DMS53 treated with DMSO at 0.1 percent for 48 hours (cell line): ENCODE measurements at regions not wholly inside any gene's neighbourhood (a gene's known extent, or its start where the extent isn't known, plus 50 kb on each side); places are given as distances from the start of the nearest gene placed in this dataset.
A peak's percentile ranks its signal among the peaks of the same experiment; 100 is the strongest.
"Not testable (repeated sequence)": the region's sequence is repeated elsewhere in the genome, so short reads cannot be mapped to it uniquely, and the experiment has no call there.

Experiments
- DNase-seq: peaks from one replicate; lab custom pipeline; 2025; ENCODE audit not compliant: unreplicated experiment; lab: John Stamatoyannopoulos, UW

- no peak for DNase-seq
Measured at GRCh38 chr6:118367314-118367713, 180.8 kb upstream of the PLN start.

DNA sequence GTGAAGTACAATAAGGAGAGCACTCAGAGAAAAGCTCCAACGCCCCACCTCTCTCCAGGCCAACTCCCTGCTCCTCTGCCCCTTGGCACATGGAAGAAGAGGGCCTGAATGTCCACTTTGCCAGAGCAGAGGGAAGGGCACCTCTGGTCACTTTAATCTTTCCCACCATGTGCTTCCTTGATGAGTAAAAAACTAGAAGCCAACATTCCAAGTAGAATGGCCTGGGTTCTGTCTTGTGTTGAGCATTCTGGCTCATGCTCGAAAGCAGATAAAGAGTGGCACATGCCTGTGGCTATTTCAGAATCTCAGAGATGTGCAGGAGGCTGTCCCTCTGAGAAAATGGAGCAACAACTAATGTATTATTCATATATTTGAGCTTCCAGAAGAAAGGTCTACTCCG, 177.4 kb upstream of the PLN start:
- no peak for DNase-seq

DNA sequence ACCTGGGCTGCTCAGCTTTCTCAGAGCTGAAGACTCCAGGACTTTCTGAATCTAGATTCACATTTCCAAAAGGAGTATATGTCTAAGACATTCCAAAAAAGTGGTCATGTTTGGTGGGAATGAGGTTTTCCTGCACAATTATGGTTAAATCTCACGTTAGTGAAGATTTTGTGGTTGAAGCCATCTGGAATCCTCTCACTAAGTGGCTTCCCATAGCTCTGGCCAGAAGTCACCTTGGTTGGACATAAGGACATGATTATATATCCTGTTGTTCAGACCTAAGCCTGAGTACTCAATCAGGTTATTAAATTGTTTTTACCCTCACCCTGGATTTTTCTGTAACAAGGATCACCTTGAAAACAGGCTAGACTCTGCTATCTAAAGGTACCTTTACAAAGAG, 176.1 kb upstream of the PLN start:
- DNase-seq: no peak

GRCh38 chr6:118372413-118372812, 175.7 kb upstream of the PLN start:
- DNase-seq: no peak

- peak; percentile 93 for DNase-seq
Measured at GRCh38 chr6:118377711-118378414, 170.2 kb upstream of the PLN start.

GRCh38 chr6:118380620-118381019, 167.5 kb upstream of the PLN start:
- DNase-seq: not testable (repeated sequence)

GRCh38 chr6:118382126-118382525, 166.0 kb upstream of the PLN start:
- DNase-seq: no peak

DNA sequence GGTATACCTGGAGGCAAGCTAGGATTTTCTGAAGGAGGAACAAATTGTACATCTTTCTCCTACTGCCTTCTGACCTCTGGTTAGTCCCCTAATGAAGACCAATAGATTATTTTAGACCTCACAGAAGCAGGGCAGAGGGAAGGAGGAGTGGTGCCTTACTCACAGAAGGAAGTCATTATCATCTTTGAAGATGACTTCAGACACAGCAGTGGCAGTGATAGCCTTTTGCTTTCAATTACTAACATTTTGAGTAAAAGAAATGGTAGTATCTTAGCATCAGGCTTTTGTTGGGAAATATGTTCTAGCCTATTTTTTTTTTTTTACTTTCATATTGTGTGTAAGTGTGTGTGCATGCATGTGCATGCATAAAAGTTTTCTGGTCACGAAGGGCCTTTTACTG, 164.2 kb upstream of the PLN start:
- no peak for DNase-seq

DNA sequence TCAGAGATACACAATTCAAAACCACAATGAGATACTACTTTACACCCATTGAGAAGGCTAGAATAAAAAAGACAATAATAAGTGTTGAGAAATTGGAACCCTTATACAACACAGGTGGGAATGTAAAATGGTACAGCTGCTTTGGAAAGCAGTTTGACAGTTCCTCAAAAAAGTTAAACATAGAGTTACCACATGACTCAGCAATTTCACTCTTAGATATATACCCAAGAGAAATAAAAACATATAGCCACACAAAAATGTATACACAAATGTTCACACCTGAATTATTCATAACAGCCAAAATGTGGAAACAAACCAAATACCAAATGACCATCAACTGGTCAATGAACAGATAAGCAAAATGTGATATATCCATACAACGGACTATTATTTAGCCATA, 161.1 kb upstream of the PLN start:
- DNase-seq: no peak

GRCh38 chr6:118387921-118388701, 160.0 kb upstream of the PLN start:
- peak; percentile 52 for DNase-seq

DNA sequence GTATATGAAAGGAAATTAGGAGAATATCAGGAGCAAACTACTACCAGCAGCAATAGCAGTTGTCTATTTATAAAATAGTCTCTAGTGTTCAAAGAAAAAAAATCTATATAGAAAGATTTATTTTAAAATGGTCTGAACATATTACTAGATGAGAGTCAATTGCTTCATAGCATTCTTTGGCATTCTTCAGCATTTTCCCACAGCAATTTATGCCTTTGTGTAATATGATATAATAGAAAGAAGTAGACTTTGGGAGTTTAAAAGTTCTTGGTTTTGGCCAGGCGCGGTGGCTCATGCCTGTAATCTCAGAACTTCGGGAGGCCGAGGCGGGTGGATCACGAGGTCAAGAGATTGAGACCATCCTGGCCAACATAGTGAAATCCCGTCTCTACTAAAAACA, 157.0 kb upstream of the PLN start:
- DNase-seq: no peak

GRCh38 chr6:118394106-118394505, 154.0 kb upstream of the PLN start:
- DNase-seq: no peak

GRCh38 chr6:118396969-118397368, 151.1 kb upstream of the PLN start:
- DNase-seq: no peak

GRCh38 chr6:118397671-118398465, 150.2 kb upstream of the PLN start:
- no peak for DNase-seq

GRCh38 chr6:118400098-118400497, 148.0 kb upstream of the PLN start:
- no peak for DNase-seq

DNA sequence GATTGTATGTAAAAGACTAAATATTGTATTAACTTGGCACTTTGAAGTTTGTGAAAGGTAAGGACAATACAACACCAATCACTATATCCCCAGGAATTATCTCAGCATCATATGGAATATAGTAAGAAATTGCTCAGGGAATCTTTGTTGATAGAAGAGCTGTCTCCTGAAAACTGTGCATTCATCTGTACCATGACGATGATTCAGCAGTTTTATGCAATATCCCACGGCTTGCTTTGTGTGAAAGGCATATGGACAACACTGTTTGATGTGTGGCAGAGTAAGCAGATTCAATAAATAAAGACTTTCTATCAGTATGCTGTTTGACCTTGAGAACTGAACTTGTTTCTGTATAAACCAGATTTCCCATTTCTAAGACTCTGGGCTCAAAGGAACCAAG, 147.5 kb upstream of the PLN start:
- DNase-seq: no peak

- DNase-seq: no peak
Measured at GRCh38 chr6:118401325-118401975, 146.6 kb upstream of the PLN start.

GRCh38 chr6:118403036-118403435, 145.1 kb upstream of the PLN start:
- no peak for DNase-seq

GRCh38 chr6:118408863-118409262, 139.2 kb upstream of the PLN start:
- no peak for DNase-seq

DNA sequence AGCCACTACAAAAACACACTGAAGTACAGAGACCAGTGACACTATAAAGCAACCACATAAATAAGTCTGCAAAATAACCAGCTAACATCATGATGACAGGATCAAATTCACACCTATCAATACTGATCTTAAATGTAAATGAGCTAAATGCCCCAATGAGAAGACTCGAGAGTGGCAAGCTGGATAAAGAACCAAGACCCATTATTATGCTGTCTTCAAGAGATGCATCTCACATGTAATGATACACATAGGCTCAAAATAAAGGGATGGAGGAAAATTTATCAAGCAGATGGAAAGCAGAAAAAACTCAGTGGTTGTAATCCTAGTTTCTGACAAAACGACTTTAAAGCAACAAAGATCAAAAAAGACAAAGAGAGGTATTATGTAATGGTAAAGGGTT, 138.1 kb upstream of the PLN start:
- no peak for DNase-seq
